ENCODE measurements at regions not wholly inside any gene's neighbourhood (a gene's known extent, or its start where the extent isn't known, plus 50 kb on each side); places are given as distances from the start of the nearest gene placed in this dataset.
"Not testable (repeated sequence)": the region's sequence is repeated elsewhere in the genome, so short reads cannot be mapped to it uniquely, and the experiment has no call there.

DNA sequence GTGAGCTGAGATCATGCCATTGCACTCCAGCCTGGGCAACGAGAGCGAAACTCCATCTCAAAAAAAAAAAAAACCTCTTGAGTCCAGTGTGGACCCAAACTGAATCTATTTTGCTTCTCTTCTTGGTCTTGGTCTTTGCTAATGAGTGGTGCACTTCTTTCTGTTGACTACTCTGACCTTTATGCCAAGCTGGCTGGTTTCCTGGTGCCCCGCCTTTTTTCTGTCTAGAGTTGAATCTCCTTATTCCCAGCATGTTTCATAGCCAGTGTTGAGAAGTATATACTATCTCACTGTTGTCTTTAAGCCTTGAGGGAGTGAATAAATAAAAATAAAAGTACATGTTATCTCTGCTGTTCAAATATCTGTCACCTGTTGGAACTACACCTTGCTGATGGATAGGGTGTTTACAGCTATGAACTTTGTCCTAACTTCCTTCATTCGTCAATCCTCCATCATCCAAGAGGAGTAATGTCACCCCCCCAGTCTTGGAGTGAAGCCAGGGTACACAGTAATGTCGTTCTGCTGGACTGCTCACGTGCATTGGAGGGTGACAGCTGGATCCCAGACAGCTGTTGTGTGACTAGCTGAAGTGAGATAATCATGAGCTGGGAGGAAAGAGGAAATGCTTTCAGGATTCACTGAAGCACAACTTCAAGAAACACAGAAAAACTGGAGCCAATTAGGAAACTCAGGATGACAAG lies 99.3 kb upstream of the PRKG2 start:
- WGBS, 2 donors, result 43 to 47% methylated on average over 6 of the region's 6 CpGs
- peak in 1 of 2 donors; percentile 17 for DNase-seq (ENCODE audit: low spot score in 2 of 2)
- H3K4me3 ChIP-seq (ENCODE audit: low read depth, poor library complexity, severe bottlenecking), result no peak overlapping the region
- TF ChIP-seq, protein P1, sequence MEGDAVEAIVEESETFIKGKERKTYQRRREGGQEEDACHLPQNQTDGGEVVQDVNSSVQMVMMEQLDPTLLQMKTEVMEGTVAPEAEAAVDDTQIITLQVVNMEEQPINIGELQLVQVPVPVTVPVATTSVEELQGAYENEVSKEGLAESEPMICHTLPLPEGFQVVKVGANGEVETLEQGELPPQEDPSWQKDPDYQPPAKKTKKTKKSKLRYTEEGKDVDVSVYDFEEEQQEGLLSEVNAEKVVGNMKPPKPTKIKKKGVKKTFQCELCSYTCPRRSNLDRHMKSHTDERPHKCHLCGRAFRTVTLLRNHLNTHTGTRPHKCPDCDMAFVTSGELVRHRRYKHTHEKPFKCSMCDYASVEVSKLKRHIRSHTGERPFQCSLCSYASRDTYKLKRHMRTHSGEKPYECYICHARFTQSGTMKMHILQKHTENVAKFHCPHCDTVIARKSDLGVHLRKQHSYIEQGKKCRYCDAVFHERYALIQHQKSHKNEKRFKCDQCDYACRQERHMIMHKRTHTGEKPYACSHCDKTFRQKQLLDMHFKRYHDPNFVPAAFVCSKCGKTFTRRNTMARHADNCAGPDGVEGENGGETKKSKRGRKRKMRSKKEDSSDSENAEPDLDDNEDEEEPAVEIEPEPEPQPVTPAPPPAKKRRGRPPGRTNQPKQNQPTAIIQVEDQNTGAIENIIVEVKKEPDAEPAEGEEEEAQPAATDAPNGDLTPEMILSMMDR (IDR thresholded peaks at IDR 0.05), result no peak
- no peak for TF ChIP-seq POLR2A (IDR thresholded peaks at IDR 0.05)
- intact Hi-C loops (cut with DNase I; ENCODE audit: low total_unique reads), result no loop called here

DNA sequence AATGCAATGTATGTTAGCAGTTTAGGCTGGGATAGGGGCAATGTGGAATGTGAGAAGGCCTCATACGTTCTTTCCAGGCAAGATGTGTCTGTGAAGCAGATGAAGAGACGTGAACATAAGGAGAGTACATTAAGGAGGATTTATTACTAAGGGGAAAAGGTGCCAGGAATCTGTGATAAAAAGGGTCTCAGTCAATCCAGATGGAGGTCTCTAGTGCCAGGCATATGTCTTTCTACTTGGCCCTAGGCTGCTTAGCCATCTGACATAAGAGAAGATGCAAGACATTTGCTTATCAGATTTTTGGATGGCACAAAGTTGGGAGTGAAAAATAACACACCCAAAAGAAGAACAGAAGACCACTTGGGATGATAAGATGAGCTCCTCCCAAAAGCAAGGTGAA lies 93.0 kb upstream of the PRKG2 start:
- WGBS, 2 donors, result 69 to 71% methylated on average over 2 of the region's 2 CpGs
- TF ChIP-seq, protein P1 (IDR thresholded peaks at IDR 0.05), result no peak
- TF ChIP-seq POLR2A (IDR thresholded peaks at IDR 0.05), result no peak
- no peak for DNase-seq (ENCODE audit: low spot score in 2 of 2)
- intact Hi-C loops (cut with DNase I; ENCODE audit: low total_unique reads), result no loop called here
- H3K4me3 ChIP-seq (ENCODE audit: low read depth, poor library complexity, severe bottlenecking), result no peak overlapping the region

DNA sequence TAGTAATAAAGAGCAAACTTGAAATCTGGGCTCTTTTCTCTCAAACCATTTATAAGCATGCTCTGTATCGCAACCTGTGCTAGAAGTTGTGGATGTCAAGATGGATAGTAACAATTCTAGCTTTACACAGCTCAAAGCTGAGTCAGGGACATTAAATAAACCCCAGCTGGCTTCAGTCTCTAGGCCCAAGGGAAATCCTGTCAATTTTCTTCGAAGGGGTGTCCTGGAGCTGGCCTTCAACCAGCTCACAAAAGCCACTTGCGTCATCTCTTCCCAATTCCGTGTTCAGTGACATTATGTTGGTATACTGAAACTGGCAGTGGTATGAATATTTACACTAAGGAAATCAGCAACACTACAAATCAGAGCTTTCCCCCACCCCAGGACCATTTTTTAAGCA lies 89.8 kb upstream of the PRKG2 start:
- no peak for DNase-seq (ENCODE audit: low spot score in 2 of 2)
- TF ChIP-seq, protein P1 (IDR thresholded peaks at IDR 0.05), result no peak
- no peak for TF ChIP-seq POLR2A (IDR thresholded peaks at IDR 0.05)
- H3K4me3 ChIP-seq (ENCODE audit: low read depth, poor library complexity, severe bottlenecking), result no peak overlapping the region
- WGBS, 2 donors, result 78 to 79% methylated on average over 4 of the region's 4 CpGs
- intact Hi-C loops (cut with DNase I; ENCODE audit: low total_unique reads), result no loop called here

DNA sequence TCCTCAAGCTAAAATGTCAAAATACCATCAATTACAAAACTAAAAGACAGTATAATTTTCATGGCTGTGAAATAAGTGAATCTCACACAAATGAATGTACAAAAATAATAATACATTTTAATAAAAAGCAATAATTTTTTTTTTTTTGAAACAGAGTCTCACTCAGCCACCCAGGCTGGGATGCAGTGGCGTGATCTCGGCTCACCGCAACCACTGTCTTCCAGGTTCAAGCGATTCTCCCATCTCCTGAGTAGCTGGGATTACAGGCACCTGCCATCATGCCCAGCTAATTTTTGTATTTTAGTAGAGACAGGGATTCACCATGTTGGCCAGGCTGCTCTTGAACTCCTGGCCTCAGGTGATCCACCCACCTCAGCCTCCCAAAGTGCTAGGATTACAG lies 85.3 kb upstream of the PRKG2 start:
- DNase-seq (ENCODE audit: low spot score in 2 of 2); H3K4me3 ChIP-seq (ENCODE audit: low read depth, poor library complexity, severe bottlenecking); intact Hi-C loops (cut with DNase I; ENCODE audit: low total_unique reads): not testable (repeated sequence)
- WGBS, 2 donors, result 92 to 97% methylated on average over 4 of the region's 4 CpGs

DNA sequence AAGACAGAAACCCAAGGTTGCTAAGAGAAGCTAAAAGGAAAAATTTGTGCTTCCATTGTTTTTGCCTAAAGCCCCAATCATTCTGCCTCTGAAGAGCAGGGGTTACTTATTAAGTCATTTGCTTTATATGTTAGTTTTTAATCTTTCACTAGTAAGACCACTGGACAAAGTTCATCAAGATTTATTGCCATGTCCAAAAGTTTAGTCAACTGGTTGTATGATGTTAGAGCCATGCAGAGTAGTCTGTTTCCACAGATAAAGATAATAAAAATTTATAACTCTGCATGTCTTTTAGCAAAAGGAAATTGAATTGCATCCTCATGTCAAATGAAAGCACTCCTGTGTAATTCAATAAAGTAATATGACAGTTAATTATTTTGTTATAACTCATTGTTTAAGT lies 75.8 kb upstream of the PRKG2 start:
- no peak overlapping the region for H3K4me3 ChIP-seq (ENCODE audit: low read depth, poor library complexity, severe bottlenecking)
- intact Hi-C loops (cut with DNase I; ENCODE audit: low total_unique reads), result no loop called here
- TF ChIP-seq POLR2A (IDR thresholded peaks at IDR 0.05), result no peak
- TF ChIP-seq, protein P1 (IDR thresholded peaks at IDR 0.05), result no peak
- no peak for DNase-seq (ENCODE audit: low spot score in 2 of 2)

DNA sequence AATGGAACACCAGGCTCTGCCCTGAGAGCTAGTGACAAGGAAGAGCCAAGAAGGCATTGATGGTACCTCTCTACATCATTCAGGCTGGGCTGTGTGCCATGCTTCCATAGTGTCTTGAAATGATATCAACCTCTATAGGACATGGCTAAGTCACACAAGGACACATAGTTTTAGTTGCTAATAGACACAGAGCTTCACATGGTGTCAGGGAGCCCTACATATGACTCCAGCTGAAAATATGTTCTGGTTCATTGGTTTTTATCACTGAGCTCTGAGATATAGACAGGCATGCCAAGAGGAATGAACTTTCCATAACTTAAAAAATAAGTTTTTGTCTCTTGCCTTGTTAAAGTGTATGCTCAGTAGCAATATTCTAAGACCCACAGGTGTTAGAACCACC lies 72.1 kb upstream of the PRKG2 start:
- intact Hi-C loops (cut with DNase I; ENCODE audit: low total_unique reads), result no loop called here
- no peak overlapping the region for H3K4me3 ChIP-seq (ENCODE audit: low read depth, poor library complexity, severe bottlenecking)
- DNase-seq (ENCODE audit: low spot score in 2 of 2), result no peak
- TF ChIP-seq, protein P1 (IDR thresholded peaks at IDR 0.05), result no peak
- TF ChIP-seq POLR2A (IDR thresholded peaks at IDR 0.05), result no peak
